ENCODE measurements at regions not wholly inside any gene's neighbourhood (a gene's known extent, or its start where the extent isn't known, plus 50 kb on each side); places are given as distances from the start of the nearest gene placed in this dataset.
"Not testable (repeated sequence)": the region's sequence is repeated elsewhere in the genome, so short reads cannot be mapped to it uniquely, and the experiment has no call there.

GRCh38 chr5:89847743-89848142 lies 561.8 kb downstream of the CETN3 start:
- no peak for DNase-seq (ENCODE audit: low spot score)

DNA sequence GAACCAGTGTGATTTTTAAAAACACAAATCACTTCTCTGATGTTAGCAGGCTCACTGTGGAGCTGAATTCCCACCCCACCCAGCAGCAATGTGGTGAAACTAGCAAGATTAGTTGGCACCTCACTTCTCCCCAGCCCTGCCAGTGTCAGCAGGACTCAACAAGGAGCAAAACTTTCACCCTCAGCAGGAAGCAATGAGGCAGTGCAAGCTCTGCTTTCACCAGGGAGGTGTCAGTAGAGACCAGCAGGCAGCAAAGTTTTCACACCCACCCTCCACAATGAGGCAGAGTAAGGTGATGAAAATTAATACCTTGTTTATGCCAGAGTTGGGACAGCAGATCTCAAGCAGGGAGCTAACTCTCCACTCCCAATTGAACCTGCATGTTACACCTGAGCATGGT lies 565.0 kb downstream of the CETN3 start:
- DNase-seq (ENCODE audit: low spot score), result no peak

DNA sequence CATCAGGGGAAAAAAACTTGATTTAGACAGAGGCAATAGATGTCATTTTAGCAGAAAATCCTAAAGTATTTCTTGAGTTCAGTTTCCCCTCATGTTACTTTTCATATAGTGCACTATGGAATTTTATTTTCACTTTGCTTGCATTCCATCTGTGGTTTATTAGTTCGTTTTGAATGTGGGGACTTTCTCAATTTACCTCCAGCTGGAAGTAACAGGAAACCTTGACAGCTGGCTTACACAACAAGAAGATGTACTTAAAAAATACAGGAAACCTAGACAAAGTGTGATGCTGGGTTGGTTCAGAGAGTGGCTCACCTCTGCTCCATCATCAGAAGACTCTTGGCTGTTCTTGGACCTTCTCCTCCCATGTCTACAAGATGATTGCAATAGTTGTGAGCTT lies 567.0 kb downstream of the CETN3 start:
- DNase-seq (ENCODE audit: low spot score), result no peak

- DNase-seq (ENCODE audit: low spot score), result no peak
Observed at GRCh38 chr5:89840906-89841305, 568.6 kb downstream of the CETN3 start.

DNA sequence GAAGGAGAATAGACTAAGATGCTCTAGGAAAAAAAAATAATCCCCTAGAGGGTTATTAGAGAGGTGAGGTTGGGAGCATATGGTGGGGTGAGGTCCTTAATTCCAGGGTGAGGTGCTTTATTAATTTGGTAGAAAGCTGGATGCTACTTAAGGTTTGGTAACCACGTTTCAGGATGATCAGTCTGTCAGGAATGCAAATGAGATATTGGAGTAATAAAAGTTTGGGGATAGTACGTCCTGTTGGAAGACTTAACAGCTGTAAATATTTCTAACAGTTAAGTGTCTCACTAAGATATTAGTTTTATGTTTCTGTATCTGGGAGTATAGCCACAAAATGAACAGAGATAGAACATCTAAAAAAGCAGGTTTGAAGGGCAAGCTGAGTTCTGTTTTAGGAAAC lies 578.9 kb downstream of the CETN3 start:
- DNase-seq (ENCODE audit: low spot score), result no peak

- no peak for DNase-seq (ENCODE audit: low spot score)
Observed at GRCh38 chr5:89827960-89828359, 581.6 kb downstream of the CETN3 start.

GRCh38 chr5:89827359-89827758 lies 582.2 kb downstream of the CETN3 start:
- DNase-seq (ENCODE audit: low spot score), result no peak

DNA sequence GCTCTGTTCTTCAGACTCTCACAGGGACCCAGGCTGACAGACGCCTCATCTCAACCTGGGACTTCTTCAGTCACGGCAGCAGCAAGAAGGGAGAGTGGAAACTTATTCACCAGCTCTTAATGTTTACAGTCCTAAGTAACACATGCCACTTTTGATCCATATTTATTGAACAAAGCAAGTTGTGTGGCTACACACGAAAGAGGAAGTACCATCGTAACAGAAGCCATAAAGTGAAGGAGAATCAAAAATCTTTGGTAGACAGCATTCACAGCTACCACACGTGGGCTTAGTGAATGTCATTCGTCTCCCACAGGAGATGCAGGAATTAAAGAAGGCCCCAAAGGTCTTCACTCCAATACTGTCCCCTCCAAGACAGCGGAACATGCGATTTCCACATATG lies 582.6 kb downstream of the CETN3 start:
- no peak for DNase-seq (ENCODE audit: low spot score)

DNA sequence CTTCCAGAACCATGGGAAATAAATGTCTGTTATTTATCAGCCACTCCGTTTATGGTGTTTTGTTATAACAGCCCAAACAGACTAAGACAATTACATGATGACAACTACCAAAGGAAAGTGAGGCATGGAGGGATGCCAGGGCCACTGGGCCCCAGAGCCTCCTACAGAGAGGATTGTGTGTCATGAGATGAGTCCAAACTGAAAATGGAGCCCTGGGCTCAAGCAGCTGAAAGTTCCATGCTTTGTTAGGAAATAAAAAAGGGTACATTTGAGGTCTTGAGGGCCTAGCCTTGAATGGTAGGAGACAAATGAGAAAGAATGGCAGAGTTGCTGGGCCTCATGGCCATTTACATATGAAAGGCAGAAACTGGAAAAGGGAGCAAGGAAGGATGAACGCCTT lies 586.5 kb downstream of the CETN3 start:
- no peak for DNase-seq (ENCODE audit: low spot score)

- no peak for DNase-seq (ENCODE audit: low spot score)
Observed at GRCh38 chr5:89817841-89818240, 591.7 kb downstream of the CETN3 start.

- no peak for DNase-seq (ENCODE audit: low spot score)
Observed at GRCh38 chr5:89816038-89816437, 593.5 kb downstream of the CETN3 start.

DNA sequence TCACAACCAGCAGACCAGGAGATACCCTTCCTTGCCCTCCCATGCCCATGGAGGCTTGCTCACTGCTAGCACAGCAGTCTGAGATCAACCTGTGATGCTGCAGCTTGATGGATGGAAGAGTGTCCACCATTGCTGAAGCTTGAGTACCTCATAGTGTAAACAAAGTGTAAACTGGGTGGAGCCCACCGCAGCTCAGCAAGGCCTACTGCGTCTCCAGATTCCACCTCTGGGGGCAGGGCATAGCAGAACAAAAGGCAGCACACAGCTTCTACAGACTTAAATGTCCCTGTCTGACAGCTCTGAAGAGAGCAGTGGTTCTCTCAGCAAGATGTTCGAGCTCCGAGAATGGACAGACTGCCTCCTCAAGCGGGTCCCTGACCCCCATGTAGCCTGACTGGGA lies 608.8 kb downstream of the CETN3 start:
- DNase-seq (ENCODE audit: low spot score), result not testable (repeated sequence)

GRCh38 chr5:89794504-89794903 lies 615.1 kb downstream of the CETN3 start:
- not testable (repeated sequence) for DNase-seq (ENCODE audit: low spot score)

GRCh38 chr5:89779734-89780133 lies 629.8 kb downstream of the CETN3 start:
- not testable (repeated sequence) for DNase-seq (ENCODE audit: low spot score)

- DNase-seq (ENCODE audit: low spot score), result no peak
Observed at GRCh38 chr5:89777758-89778157, 631.8 kb downstream of the CETN3 start.

- peak; percentile 0 for DNase-seq (ENCODE audit: low spot score)
Observed at GRCh38 chr5:89769975-89770374, 639.6 kb downstream of the CETN3 start.

DNA sequence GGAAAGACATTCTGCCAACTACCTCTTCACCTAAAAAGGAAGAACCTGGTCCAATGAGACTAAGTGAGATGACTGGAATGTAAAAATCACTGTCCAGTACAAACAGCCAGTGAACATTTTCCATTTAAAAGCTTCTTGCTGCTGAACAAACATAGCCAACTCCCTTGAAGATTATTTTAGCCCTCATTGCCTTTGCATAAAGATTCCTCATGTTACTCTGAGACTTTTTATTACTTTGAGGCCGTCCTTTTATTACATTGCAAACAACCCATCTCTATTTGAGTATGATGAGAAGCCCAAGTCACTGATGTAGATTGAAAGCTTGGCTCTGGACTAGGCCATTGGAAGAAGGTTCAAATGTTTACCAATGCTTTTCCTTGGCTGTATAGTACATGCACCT lies 649.8 kb downstream of the CETN3 start:
- DNase-seq (ENCODE audit: low spot score), result no peak

- DNase-seq (ENCODE audit: low spot score), result no peak
Observed at GRCh38 chr5:89758146-89758545, 651.4 kb downstream of the CETN3 start.

GRCh38 chr5:89756955-89757354 lies 652.6 kb downstream of the CETN3 start:
- no peak for DNase-seq (ENCODE audit: low spot score)

DNA sequence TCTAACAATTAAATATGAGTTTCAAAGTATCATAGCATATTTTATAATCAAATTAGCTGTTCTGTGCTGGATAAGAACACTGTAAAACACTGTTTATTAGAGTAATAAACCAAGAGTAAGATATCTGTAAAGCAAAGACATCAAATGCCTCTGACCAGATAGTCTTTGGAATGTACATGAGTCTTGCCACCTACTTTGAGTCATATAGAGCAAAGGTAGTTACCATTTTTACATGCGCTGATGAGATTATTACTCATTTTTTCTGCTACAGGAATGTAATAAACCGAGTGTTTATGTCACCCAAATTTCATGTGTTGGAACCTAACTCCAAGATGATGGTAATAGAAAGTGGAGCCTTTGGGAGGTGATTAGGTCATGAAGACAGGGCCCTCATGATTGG lies 654.5 kb downstream of the CETN3 start:
- DNase-seq (ENCODE audit: low spot score), result no peak

DNA sequence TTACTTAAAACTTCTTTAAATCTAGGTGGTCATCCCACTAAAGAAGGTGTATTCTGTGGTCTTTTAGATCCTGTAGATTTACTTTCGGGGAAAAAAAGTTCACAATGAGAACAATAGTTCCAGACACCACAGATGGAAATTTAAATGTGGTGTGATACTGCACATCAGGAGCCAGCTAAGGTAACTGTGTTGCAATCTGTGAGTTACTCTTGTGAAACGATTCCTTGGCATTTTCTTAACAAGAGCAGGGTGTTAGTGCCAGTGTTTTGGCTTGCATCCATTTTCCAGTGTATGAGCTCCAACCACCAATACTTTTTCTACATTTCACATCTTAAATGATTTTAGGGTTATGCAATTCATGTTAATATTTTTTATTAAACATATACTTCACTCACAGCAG lies 674.5 kb downstream of the CETN3 start:
- no peak for DNase-seq (ENCODE audit: low spot score)

GRCh38 chr5:89733772-89734171 lies 675.8 kb downstream of the CETN3 start:
- DNase-seq (ENCODE audit: low spot score), result no peak

- no peak for DNase-seq (ENCODE audit: low spot score)
Observed at GRCh38 chr5:89729623-89730301, 679.8 kb downstream of the CETN3 start.

GRCh38 chr5:89728750-89729149 lies 680.8 kb downstream of the CETN3 start:
- no peak for DNase-seq (ENCODE audit: low spot score)

DNA sequence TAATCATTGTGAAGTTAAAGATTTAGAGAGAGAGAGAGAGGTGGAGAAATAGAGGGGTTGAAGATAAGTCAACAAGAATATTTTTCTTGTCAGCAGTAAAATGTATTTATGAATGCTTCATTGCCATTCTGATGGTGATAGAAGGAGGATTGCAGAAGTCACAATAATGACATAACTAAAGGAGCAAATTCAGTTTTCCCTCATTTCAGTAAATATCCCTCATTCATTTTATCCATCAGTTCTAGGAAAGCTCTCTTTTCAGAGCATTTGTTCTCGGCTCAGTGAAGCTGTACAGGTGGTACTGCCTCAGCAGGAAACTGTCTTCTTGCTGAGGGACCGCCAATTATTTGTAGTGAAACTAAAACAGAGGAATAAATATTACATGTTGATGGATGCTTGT lies 681.4 kb downstream of the CETN3 start:
- no peak for DNase-seq (ENCODE audit: low spot score)
